ENCODE measurements at regions not wholly inside any gene's neighbourhood (a gene's known extent, or its start where the extent isn't known, plus 50 kb on each side); places are given as distances from the start of the nearest gene placed in this dataset.

GRCh38 chr19:5222821-5223321, 117.7 kb downstream of the PTPRS start:
- Mint-ChIP-seq H3K36me3 (ENCODE audit: unreplicated experiment) (peaks cover 41% of the 10 kb centered on the region), H3K4me3 (ENCODE audit: unreplicated experiment) (no peak overlapping the region), H3K9me3 (ENCODE audit: unreplicated experiment) (no peaks in the 10 kb centered on the region), H3K27me3 (ENCODE audit: unreplicated experiment) (no peaks in the 10 kb centered on the region), H3K27ac (ENCODE audit: unreplicated experiment) (no peak overlapping the region), H3K4me1 (ENCODE audit: unreplicated experiment) (no peaks in the 10 kb centered on the region)
- no peak for TF ChIP-seq CTCF (IDR thresholded peaks at IDR 0.05)
- DNase-seq (ENCODE audit: extremely low spot score, unreplicated experiment): no peak

GRCh38 chr19:5222178-5222577, 118.4 kb downstream of the PTPRS start:
- TF ChIP-seq CTCF (IDR thresholded peaks at IDR 0.05): no peak
- H3K4me1 Mint-ChIP-seq (ENCODE audit: unreplicated experiment): no peaks in the 10 kb centered on the region
- H3K27ac Mint-ChIP-seq (ENCODE audit: unreplicated experiment): no peak overlapping the region
- no peaks in the 10 kb centered on the region for H3K27me3 Mint-ChIP-seq (ENCODE audit: unreplicated experiment)
- peaks cover 4% of the 10 kb centered on the region for H3K9me3 Mint-ChIP-seq (ENCODE audit: unreplicated experiment)
- no peak for DNase-seq (ENCODE audit: extremely low spot score, unreplicated experiment)
- H3K36me3 Mint-ChIP-seq (ENCODE audit: unreplicated experiment): peaks cover 48% of the 10 kb centered on the region
- no peak overlapping the region for H3K4me3 Mint-ChIP-seq (ENCODE audit: unreplicated experiment)

GRCh38 chr19:5220866-5221265, 119.7 kb downstream of the PTPRS start:
- peaks cover 8% of the 10 kb centered on the region for H3K9me3 Mint-ChIP-seq (ENCODE audit: unreplicated experiment)
- H3K27me3 Mint-ChIP-seq (ENCODE audit: unreplicated experiment): no peaks in the 10 kb centered on the region
- no peak for DNase-seq (ENCODE audit: extremely low spot score, unreplicated experiment)
- no peak for TF ChIP-seq CTCF (IDR thresholded peaks at IDR 0.05)
- H3K27ac Mint-ChIP-seq (ENCODE audit: unreplicated experiment): no peak overlapping the region
- H3K36me3 Mint-ChIP-seq (ENCODE audit: unreplicated experiment): peaks cover 57% of the 10 kb centered on the region
- no peak overlapping the region for H3K4me3 Mint-ChIP-seq (ENCODE audit: unreplicated experiment)
- no peaks in the 10 kb centered on the region for H3K4me1 Mint-ChIP-seq (ENCODE audit: unreplicated experiment)

GRCh38 chr19:5220361-5220760, 120.3 kb downstream of the PTPRS start:
- peaks cover 61% of the 10 kb centered on the region for H3K36me3 Mint-ChIP-seq (ENCODE audit: unreplicated experiment)
- no peaks in the 10 kb centered on the region for H3K27me3 Mint-ChIP-seq (ENCODE audit: unreplicated experiment)
- H3K27ac Mint-ChIP-seq (ENCODE audit: unreplicated experiment): no peak overlapping the region
- no peak overlapping the region for H3K4me3 Mint-ChIP-seq (ENCODE audit: unreplicated experiment)
- TF ChIP-seq CTCF (IDR thresholded peaks at IDR 0.05): no peak
- H3K4me1 Mint-ChIP-seq (ENCODE audit: unreplicated experiment): no peaks in the 10 kb centered on the region
- DNase-seq (ENCODE audit: extremely low spot score, unreplicated experiment): no peak
- peaks cover 8% of the 10 kb centered on the region for H3K9me3 Mint-ChIP-seq (ENCODE audit: unreplicated experiment)

- H3K27ac Mint-ChIP-seq (ENCODE audit: unreplicated experiment): no peak overlapping the region
- DNase-seq (ENCODE audit: extremely low spot score, unreplicated experiment): no peak
- H3K4me3 Mint-ChIP-seq (ENCODE audit: unreplicated experiment): no peak overlapping the region
- H3K9me3 Mint-ChIP-seq (ENCODE audit: unreplicated experiment): peaks cover 8% of the 10 kb centered on the region
- H3K36me3 Mint-ChIP-seq (ENCODE audit: unreplicated experiment): peaks cover 66% of the 10 kb centered on the region
- H3K4me1 Mint-ChIP-seq (ENCODE audit: unreplicated experiment): no peaks in the 10 kb centered on the region
- TF ChIP-seq CTCF (IDR thresholded peaks at IDR 0.05): no peak
- H3K27me3 Mint-ChIP-seq (ENCODE audit: unreplicated experiment): no peaks in the 10 kb centered on the region
Measured at GRCh38 chr19:5219551-5220304, 120.9 kb downstream of the PTPRS start.
